ENCODE measurements at regions not wholly inside any gene's neighbourhood (a gene's known extent, or its start where the extent isn't known, plus 50 kb on each side); places are given as distances from the start of the nearest gene placed in this dataset.
A peak's percentile ranks its signal among the peaks of the same experiment; 100 is the strongest.

- 71 to 98% methylated on average over 4 to 5 of the region's 5 CpGs for WGBS, 2 experiments (ENCODE audit: insufficient coverage in 2 of 2)
These were observed 365.9 kb downstream of the PLK2 start for GRCh38 chr5:58094031-58094430.

GRCh38 chr5:58090704-58091103 lies 369.2 kb downstream of the PLK2 start:
- Histone ChIP-seq H3K4me3 (ENCODE audit: extremely low read depth, insufficient read depth, low read length, poor library complexity, severe bottlenecking) (no peak overlapping the region), H3K4me1 (ENCODE audit: control insufficient read depth, insufficient read depth, low read length, poor library complexity, severe bottlenecking) (peaks cover 5% of the 10 kb centered on the region), H3K9me3 (ENCODE audit: control insufficient read depth, low read length) (no peaks in the 10 kb centered on the region), H3K36me3 (ENCODE audit: control insufficient read depth, insufficient read depth, low read length) (no peaks in the 10 kb centered on the region), H3K27ac (ENCODE audit: low read depth, low read length, severe bottlenecking) (no peak overlapping the region)
- WGBS, 2 experiments (ENCODE audit: insufficient coverage in 2 of 2) = 100% methylated on average over 1 to 2 of the region's 4 CpGs

More at GRCh38 chr5:58094031-58094430, 365.9 kb downstream of the PLK2 start:
- Histone ChIP-seq H3K4me1 (ENCODE audit: control insufficient read depth, insufficient read depth, low read length, poor library complexity, severe bottlenecking) (peaks cover 3% of the 10 kb centered on the region), H3K27ac (ENCODE audit: low read depth, low read length, severe bottlenecking) (no peak overlapping the region), H3K36me3 (ENCODE audit: control insufficient read depth, insufficient read depth, low read length) (no peaks in the 10 kb centered on the region), H3K4me3 (ENCODE audit: extremely low read depth, insufficient read depth, low read length, poor library complexity, severe bottlenecking) (no peak overlapping the region), H3K9me3 (ENCODE audit: control insufficient read depth, low read length) (no peaks in the 10 kb centered on the region)

- WGBS, 2 experiments (ENCODE audit: insufficient coverage in 2 of 2) = 91 to 98% methylated on average over 3 to 5 of the region's 5 CpGs
- H3K36me3 ChIP-seq (ENCODE audit: control insufficient read depth, insufficient read depth, low read length) = no peaks in the 10 kb centered on the region
- H3K9me3 ChIP-seq (ENCODE audit: control insufficient read depth, low read length) = no peaks in the 10 kb centered on the region
- no peak overlapping the region for H3K27ac ChIP-seq (ENCODE audit: low read depth, low read length, severe bottlenecking)
- H3K4me3 ChIP-seq (ENCODE audit: extremely low read depth, insufficient read depth, low read length, poor library complexity, severe bottlenecking) = no peak overlapping the region
- peaks cover 5% of the 10 kb centered on the region for H3K4me1 ChIP-seq (ENCODE audit: control insufficient read depth, insufficient read depth, low read length, poor library complexity, severe bottlenecking)
These were observed 370.9 kb downstream of the PLK2 start for GRCh38 chr5:58088941-58089340.

- Histone ChIP-seq H3K9me3 (ENCODE audit: control insufficient read depth, low read length) (no peaks in the 10 kb centered on the region), H3K4me3 (ENCODE audit: extremely low read depth, insufficient read depth, low read length, poor library complexity, severe bottlenecking) (no peak overlapping the region), H3K27ac (ENCODE audit: low read depth, low read length, severe bottlenecking) (no peak overlapping the region), H3K4me1 (ENCODE audit: control insufficient read depth, insufficient read depth, low read length, poor library complexity, severe bottlenecking) (peaks cover 5% of the 10 kb centered on the region), H3K36me3 (ENCODE audit: control insufficient read depth, insufficient read depth, low read length) (no peaks in the 10 kb centered on the region)
- 80 to 100% methylated on average over 1 of the region's 2 CpGs for whole genome bisulfite sequencing, 2 experiments (ENCODE audit: insufficient coverage in 2 of 2)
These were observed 372.0 kb downstream of the PLK2 start for GRCh38 chr5:58087905-58088304.

- WGBS, 2 experiments (ENCODE audit: insufficient coverage in 2 of 2) = no CpG with 5 or more reads among the region's 1 CpG
- Histone ChIP-seq H3K36me3 (ENCODE audit: control insufficient read depth, insufficient read depth, low read length) (no peaks in the 10 kb centered on the region), H3K27ac (ENCODE audit: low read depth, low read length, severe bottlenecking) (no peak overlapping the region), H3K4me1 (ENCODE audit: control insufficient read depth, insufficient read depth, low read length, poor library complexity, severe bottlenecking) (peaks cover 11% of the 10 kb centered on the region), H3K9me3 (ENCODE audit: control insufficient read depth, low read length) (no peaks in the 10 kb centered on the region), H3K4me3 (ENCODE audit: extremely low read depth, insufficient read depth, low read length, poor library complexity, severe bottlenecking) (no peak overlapping the region)
These were observed 372.8 kb downstream of the PLK2 start for GRCh38 chr5:58087123-58087522.

- H3K4me1 ChIP-seq (ENCODE audit: control insufficient read depth, insufficient read depth, low read length, poor library complexity, severe bottlenecking) = peaks cover 23% of the 10 kb centered on the region
- WGBS, 2 experiments (ENCODE audit: insufficient coverage in 2 of 2) = 92 to 100% methylated on average over 2 of the region's 4 CpGs
These were observed 374.1 kb downstream of the PLK2 start for GRCh38 chr5:58085800-58086199.

GRCh38 chr5:58081435-58081834 lies 378.5 kb downstream of the PLK2 start:
- Histone ChIP-seq H3K4me3 (ENCODE audit: extremely low read depth, insufficient read depth, low read length, poor library complexity, severe bottlenecking) (no peak overlapping the region), H3K4me1 (ENCODE audit: control insufficient read depth, insufficient read depth, low read length, poor library complexity, severe bottlenecking) (peaks cover 25% of the 10 kb centered on the region), H3K9me3 (ENCODE audit: control insufficient read depth, low read length) (no peaks in the 10 kb centered on the region), H3K36me3 (ENCODE audit: control insufficient read depth, insufficient read depth, low read length) (no peaks in the 10 kb centered on the region), H3K27ac (ENCODE audit: low read depth, low read length, severe bottlenecking) (peak overlapping the region; percentile 86)
- no CpG with 5 or more reads among the region's 3 CpGs for WGBS, 2 experiments (ENCODE audit: insufficient coverage in 2 of 2)

More at GRCh38 chr5:58085800-58086199, 374.1 kb downstream of the PLK2 start:
- no peaks in the 10 kb centered on the region for H3K9me3 ChIP-seq (ENCODE audit: control insufficient read depth, low read length)
- no peak overlapping the region for H3K4me3 ChIP-seq (ENCODE audit: extremely low read depth, insufficient read depth, low read length, poor library complexity, severe bottlenecking)
- no peak overlapping the region for H3K27ac ChIP-seq (ENCODE audit: low read depth, low read length, severe bottlenecking)
- no peaks in the 10 kb centered on the region for H3K36me3 ChIP-seq (ENCODE audit: control insufficient read depth, insufficient read depth, low read length)

GRCh38 chr5:58080573-58080972 lies 379.3 kb downstream of the PLK2 start:
- Histone ChIP-seq H3K9me3 (ENCODE audit: control insufficient read depth, low read length) (no peaks in the 10 kb centered on the region), H3K4me3 (ENCODE audit: extremely low read depth, insufficient read depth, low read length, poor library complexity, severe bottlenecking) (no peak overlapping the region), H3K36me3 (ENCODE audit: control insufficient read depth, insufficient read depth, low read length) (no peaks in the 10 kb centered on the region), H3K4me1 (ENCODE audit: control insufficient read depth, insufficient read depth, low read length, poor library complexity, severe bottlenecking) (peaks cover 25% of the 10 kb centered on the region), H3K27ac (ENCODE audit: low read depth, low read length, severe bottlenecking) (peak overlapping the region; percentile 86)
- no CpG with 5 or more reads among the region's 1 CpG for WGBS, 2 experiments (ENCODE audit: insufficient coverage in 2 of 2)

- Histone ChIP-seq H3K4me1 (ENCODE audit: control insufficient read depth, insufficient read depth, low read length, poor library complexity, severe bottlenecking) (peaks cover 25% of the 10 kb centered on the region), H3K4me3 (ENCODE audit: extremely low read depth, insufficient read depth, low read length, poor library complexity, severe bottlenecking) (no peak overlapping the region)
- no CpG with 5 or more reads among the region's 2 CpGs for WGBS, 2 experiments (ENCODE audit: insufficient coverage in 2 of 2)
These were observed 381.9 kb downstream of the PLK2 start for GRCh38 chr5:58077966-58078365.

GRCh38 chr5:58077416-58077815 lies 382.5 kb downstream of the PLK2 start:
- H3K36me3 ChIP-seq (ENCODE audit: control insufficient read depth, insufficient read depth, low read length) = no peaks in the 10 kb centered on the region
- H3K27ac ChIP-seq (ENCODE audit: low read depth, low read length, severe bottlenecking) = no peak overlapping the region
- no CpG with 5 or more reads among the region's 3 CpGs for WGBS, 2 experiments (ENCODE audit: insufficient coverage in 2 of 2)
- H3K9me3 ChIP-seq (ENCODE audit: control insufficient read depth, low read length) = no peaks in the 10 kb centered on the region
- H3K4me3 ChIP-seq (ENCODE audit: extremely low read depth, insufficient read depth, low read length, poor library complexity, severe bottlenecking) = no peak overlapping the region
- H3K4me1 ChIP-seq (ENCODE audit: control insufficient read depth, insufficient read depth, low read length, poor library complexity, severe bottlenecking) = peaks cover 23% of the 10 kb centered on the region

More at GRCh38 chr5:58077966-58078365, 381.9 kb downstream of the PLK2 start:
- no peaks in the 10 kb centered on the region for H3K9me3 ChIP-seq (ENCODE audit: control insufficient read depth, low read length)
- no peak overlapping the region for H3K27ac ChIP-seq (ENCODE audit: low read depth, low read length, severe bottlenecking)
- no peaks in the 10 kb centered on the region for H3K36me3 ChIP-seq (ENCODE audit: control insufficient read depth, insufficient read depth, low read length)

GRCh38 chr5:58076483-58077257 lies 383.2 kb downstream of the PLK2 start:
- H3K9me3 ChIP-seq (ENCODE audit: control insufficient read depth, low read length) = no peaks in the 10 kb centered on the region
- peaks cover 24% of the 10 kb centered on the region for H3K4me1 ChIP-seq (ENCODE audit: control insufficient read depth, insufficient read depth, low read length, poor library complexity, severe bottlenecking)
- H3K36me3 ChIP-seq (ENCODE audit: control insufficient read depth, insufficient read depth, low read length) = no peaks in the 10 kb centered on the region
- H3K27ac ChIP-seq (ENCODE audit: low read depth, low read length, severe bottlenecking) = no peak overlapping the region
- H3K4me3 ChIP-seq (ENCODE audit: extremely low read depth, insufficient read depth, low read length, poor library complexity, severe bottlenecking) = no peak overlapping the region
- 83 to 100% methylated on average over 3 to 5 of the region's 7 CpGs for WGBS, 2 experiments (ENCODE audit: insufficient coverage in 2 of 2)

All from mesodermal cell (in vitro differentiated cells).